GM23338 (cell line): ENCODE measurements at regions not wholly inside any gene's neighbourhood (a gene's known extent, or its start where the extent isn't known, plus 50 kb on each side); places are given as distances from the start of the nearest gene placed in this dataset.

Experiments
- ATAC-seq: fragments of 200-7000 bp; cut with Tn5 transposase; 3 replicates; pipeline ENCODE4 v1.9.1; 2020
- DNase-seq: peaks from one replicate; pipeline ENCODE4 v3.0.0-alpha.2; 2015; ENCODE audit warnings: low spot score
- H2AFZ ChIP-seq: fragments of 200-600 bp; sonication (generic); 2 replicates; pipeline ENCODE4 v1.8.0; 2016; ENCODE audit warnings: antibody characterized with exemption, mild to moderate bottlenecking, moderate library complexity
- H3F3A ChIP-seq: fragments of 200-600 bp; sonication (generic); replicated peaks from 2 replicates; pipeline ENCODE4 v1.8.0; 2017; ENCODE audit warnings: antibody characterized with exemption, mixed run types, low read depth
- H3K27ac ChIP-seq: fragments of 200-600 bp; sonication (generic); 2 replicates; pipeline ENCODE4 v1.6.1; 2016; ENCODE audit warnings: low read depth
- H3K27me3 ChIP-seq: fragments of 200-600 bp; sonication (generic); 2 replicates; pipeline ENCODE4 v1.8.0; 2016; ENCODE audit warnings: mild to moderate bottlenecking, mixed run types, moderate library complexity; ENCODE audit not compliant: insufficient read depth
- H3K36me3 ChIP-seq: fragments of 200-600 bp; sonication (generic); 2 replicates; pipeline ENCODE4 v1.8.0; 2016; ENCODE audit warnings: mild to moderate bottlenecking; ENCODE audit not compliant: insufficient read depth
- H3K4me1 ChIP-seq: fragments of 200-600 bp; sonication (generic); 2 replicates; pipeline ENCODE4 v1.8.0; 2016; ENCODE audit warnings: mild to moderate bottlenecking, moderate library complexity; ENCODE audit not compliant: insufficient read depth
- H3K4me2 ChIP-seq: fragments of 200-600 bp; sonication (generic); 2 replicates; pipeline ENCODE4 v1.7.1; 2017; ENCODE audit warnings: mixed run types
- H3K4me3 ChIP-seq: fragments of 200-600 bp; sonication (generic); 2 replicates; pipeline ENCODE4 v1.6.1; 2016; ENCODE audit warnings: mixed run types
- H3K79me2 ChIP-seq: fragments of 200-600 bp; sonication (generic); replicated peaks from 2 replicates; pipeline ENCODE4 v1.8.0; 2017; ENCODE audit warnings: mild to moderate bottlenecking; ENCODE audit not compliant: insufficient read depth
- H3K9me2 ChIP-seq: fragments of 200-600 bp; sonication (generic); 2 replicates; pipeline ENCODE4 v1.8.0; 2017; ENCODE audit not compliant: insufficient read depth
- H4K20me1 ChIP-seq: fragments of 200-600 bp; sonication (generic); replicated peaks from 2 replicates; pipeline ENCODE4 v1.8.0; 2017; ENCODE audit warnings: mild to moderate bottlenecking; ENCODE audit not compliant: insufficient read depth
- H3K27ac Mint-ChIP-seq: 2 replicates; pipeline ENCODE4 v1.8.0; 2020; ENCODE audit warnings: inconsistent platforms, mild to moderate bottlenecking, moderate library complexity, mixed read lengths
- H3K27me3 Mint-ChIP-seq: 3 replicates; pipeline ENCODE4 v1.8.0; 2022; ENCODE audit warnings: low read depth, mild to moderate bottlenecking, moderate library complexity, mixed read lengths, inconsistent platforms; ENCODE audit not compliant: insufficient read depth, poor library complexity
- H3K36me3 Mint-ChIP-seq: 3 replicates; pipeline ENCODE4 v1.8.0; 2021; ENCODE audit warnings: low read depth, mild to moderate bottlenecking, inconsistent platforms, moderate library complexity, mixed read lengths
- H3K4me1 Mint-ChIP-seq: 3 replicates; pipeline ENCODE4 v1.8.0; 2020; ENCODE audit warnings: mild to moderate bottlenecking, inconsistent platforms, mixed read lengths
- H3K4me3 Mint-ChIP-seq: 3 replicates; pipeline ENCODE4 v1.8.0; 2021; ENCODE audit warnings: moderate library complexity, mild to moderate bottlenecking, inconsistent platforms, mixed read lengths
- H3K9me3 Mint-ChIP-seq: 3 replicates; pipeline ENCODE4 v1.8.0; 2020; ENCODE audit warnings: moderate library complexity, mild to moderate bottlenecking, inconsistent platforms, mixed read lengths
- CREB1 ChIP-seq: fragments of 250-450 bp; sonication (Bioruptor Pico); IDR thresholded peaks from 2 replicates; pipeline ENCODE4 v1.5.0; 2020; ENCODE audit warnings: low read depth, mild to moderate bottlenecking, moderate library complexity
- CTCF ChIP-seq, 2 experiments: fragments of 200-600 bp in 1 of 2; sonication (generic) in 1 of 2; conservative IDR thresholded peaks; 2 replicates each; pipeline versions ENCODE4 v1.5.1 to v1.6.1; 2016 to 2017; ENCODE audit warnings: antibody characterized with exemption in 2 of 2, low read depth in 2 of 2, mild to moderate bottlenecking in 2 of 2, moderate library complexity in 1 of 2
- EZH2 ChIP-seq: fragments of 200-600 bp; sonication (generic); IDR thresholded peaks from one replicate; pipeline ENCODE4 v1.8.0; 2017; ENCODE audit warnings: antibody characterized with exemption, mild to moderate bottlenecking, low read depth; ENCODE audit not compliant: unreplicated experiment
- EZH2phosphoT487 ChIP-seq: fragments of 200-600 bp; sonication (generic); IDR thresholded peaks from one replicate; pipeline ENCODE4 v1.8.1; 2018; ENCODE audit warnings: antibody characterized with exemption; ENCODE audit not compliant: unreplicated experiment
- POLR2AphosphoS5 ChIP-seq: IDR thresholded peaks from 2 replicates; pipeline ENCODE4 v1.6.1; 2016; ENCODE audit warnings: antibody characterized with exemption, low read depth
- STAT1 ChIP-seq: IDR thresholded peaks from one replicate; pipeline ENCODE4 v1.6.1; 2016; ENCODE audit warnings: antibody characterized with exemption; ENCODE audit not compliant: unreplicated experiment
- ZNF331 ChIP-seq: fragments of 250-450 bp; sonication (Bioruptor Pico); IDR thresholded peaks from 2 replicates; pipeline ENCODE4 v1.5.0; 2020; ENCODE audit warnings: low read depth, mild to moderate bottlenecking, moderate library complexity
- ZNF462 ChIP-seq: fragments of 250-450 bp; sonication (Bioruptor Pico); IDR thresholded peaks from 2 replicates; pipeline ENCODE4 v1.5.0; 2020; ENCODE audit warnings: mild to moderate bottlenecking, moderate library complexity

- TF ChIP-seq ZNF462 (CRISPR knock-in tag) = no peak
- TF ChIP-seq POLR2AphosphoS5 = no peak
- TF ChIP-seq CTCF (conservative IDR thresholded peaks at IDR 0.05; ENCODE audit: low read depth in 2 of 2) = no peak
Measured at GRCh38 chrX:96102997-96103396, 581.6 kb upstream of the DIAPH2 start (continued).

GRCh38 chrX:96112689-96113088 is 572.0 kb upstream of the DIAPH2 start:
- H3K27ac Mint-ChIP-seq = no peak overlapping the region
- no peak for TF ChIP-seq ZNF462 (CRISPR knock-in tag)
- no peak for TF ChIP-seq STAT1
- TF ChIP-seq CREB1 (CRISPR knock-in tag) = no peak
- TF ChIP-seq ZNF331 = no peak
- TF ChIP-seq EZH2 = no peak
- TF ChIP-seq EZH2phosphoT487 = no peak
- no peak for TF ChIP-seq POLR2AphosphoS5

More at GRCh38 chrX:96112689-96113088, 572.0 kb upstream of the DIAPH2 start:
- H3K4me1 ChIP-seq = no peaks in the 10 kb centered on the region
- no peak overlapping the region for H2AFZ ChIP-seq
- H3K36me3 Mint-ChIP-seq = no peaks in the 10 kb centered on the region; the same call in 2 of the 3 replicates
- no peak overlapping the region for H3K4me2 ChIP-seq
- DNase-seq (no peak), ATAC-seq (no peak)
- H3K4me3 Mint-ChIP-seq = no peak overlapping the region
- H3K27me3 ChIP-seq = no peaks in the 10 kb centered on the region
- H3K4me1 Mint-ChIP-seq = no peaks in the 10 kb centered on the region
- no peaks in the 10 kb centered on the region for H3K9me2 ChIP-seq
- H4K20me1 ChIP-seq = no peaks in the 10 kb centered on the region
- H3K36me3 ChIP-seq = no peaks in the 10 kb centered on the region
- H3K4me3 ChIP-seq = no peak overlapping the region
- H3K9me3 Mint-ChIP-seq = peaks cover 7% of the 10 kb centered on the region; the same call in 1 of the 3 replicates
- no peak overlapping the region for H3K27ac ChIP-seq
- H3K27me3 Mint-ChIP-seq = no peaks in the 10 kb centered on the region
- H3K79me2 ChIP-seq = no peaks in the 10 kb centered on the region
- no peaks in the 10 kb centered on the region for H3F3A ChIP-seq
